ENCODE measurements at regions not wholly inside any gene's neighbourhood (a gene's known extent, or its start where the extent isn't known, plus 50 kb on each side); places are given as distances from the start of the nearest gene placed in this dataset.

DNA sequence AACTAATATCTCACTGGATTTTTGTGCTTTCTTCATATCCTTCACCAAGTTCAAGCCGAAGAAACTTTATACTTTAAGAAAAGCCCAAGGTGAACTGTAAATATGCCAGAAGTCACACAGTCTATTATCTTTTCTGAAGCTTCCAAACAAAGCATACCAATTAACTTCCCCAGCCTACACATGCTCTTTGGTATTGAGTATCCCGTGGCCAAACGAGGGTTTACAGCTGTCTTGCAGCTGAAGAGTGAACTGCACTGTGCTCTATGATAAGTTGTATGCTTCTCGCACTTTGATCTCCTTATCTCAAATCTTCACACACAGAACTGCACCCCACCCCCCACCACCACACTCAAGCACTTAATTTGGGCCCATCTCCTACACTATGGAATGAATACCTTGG, 215.6 kb upstream of the VEPH1 start:
- DNase-seq (ENCODE audit: low read depth in 2 of 2): no peak

DNA sequence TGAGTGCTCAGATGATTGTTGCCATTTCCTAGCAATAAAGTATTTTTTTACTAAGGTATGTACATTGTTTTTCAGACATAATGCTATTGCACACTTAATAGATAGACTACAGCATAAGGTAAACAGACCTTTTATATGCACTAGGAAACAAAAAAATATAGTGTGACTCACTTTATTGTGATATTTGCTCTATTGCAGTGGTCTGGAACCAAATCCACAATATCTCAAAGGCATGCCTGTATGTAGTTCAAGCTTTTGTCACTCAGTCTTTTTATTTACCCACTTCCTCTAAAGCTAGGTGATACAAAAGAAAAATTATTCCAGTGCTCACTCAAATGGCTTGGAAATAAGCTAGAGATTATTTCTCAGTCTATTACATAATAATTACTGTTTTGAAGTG, 209.9 kb upstream of the VEPH1 start:
- no peak for DNase-seq (ENCODE audit: low read depth in 2 of 2)

DNA sequence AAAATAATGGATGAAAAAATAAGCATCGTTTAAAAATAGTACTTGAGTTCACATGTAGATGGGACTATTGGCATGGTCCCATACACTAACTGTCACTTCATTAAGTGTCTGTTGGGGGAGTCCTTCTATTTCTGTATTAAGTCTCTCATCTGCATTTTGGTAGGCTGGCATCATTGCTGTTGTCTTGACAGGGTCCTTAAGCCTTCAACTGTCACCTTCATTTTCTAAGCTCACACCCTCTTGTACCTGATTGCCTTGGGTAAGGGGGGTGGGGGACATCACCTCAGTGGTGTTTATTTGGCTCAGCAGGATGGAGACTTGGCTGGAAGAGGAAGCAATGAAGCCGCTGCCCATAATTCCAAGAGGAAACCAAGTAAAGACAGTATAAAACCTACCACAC, 202.0 kb upstream of the VEPH1 start:
- DNase-seq (ENCODE audit: low read depth in 2 of 2): no peak

DNA sequence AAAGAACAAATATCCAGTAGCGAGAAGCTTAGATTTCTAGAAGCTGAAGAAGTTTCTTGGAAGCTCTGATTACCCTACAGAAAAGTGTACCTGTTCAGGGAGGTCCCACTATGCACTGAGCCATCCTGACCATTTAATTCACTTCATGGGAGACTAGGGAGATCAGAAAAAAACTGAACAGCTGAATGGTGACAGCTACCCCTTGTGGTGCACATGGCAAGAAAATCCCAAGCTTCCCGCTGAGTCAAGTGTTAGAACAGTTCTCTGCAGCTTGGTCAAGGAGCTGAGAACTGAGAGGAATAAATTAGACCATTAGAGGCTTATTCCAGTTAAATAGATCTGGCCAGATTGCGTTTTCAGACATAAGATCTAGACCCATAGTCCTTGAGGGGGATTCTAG, 197.2 kb upstream of the VEPH1 start:
- no peak for DNase-seq (ENCODE audit: low read depth in 2 of 2)

DNA sequence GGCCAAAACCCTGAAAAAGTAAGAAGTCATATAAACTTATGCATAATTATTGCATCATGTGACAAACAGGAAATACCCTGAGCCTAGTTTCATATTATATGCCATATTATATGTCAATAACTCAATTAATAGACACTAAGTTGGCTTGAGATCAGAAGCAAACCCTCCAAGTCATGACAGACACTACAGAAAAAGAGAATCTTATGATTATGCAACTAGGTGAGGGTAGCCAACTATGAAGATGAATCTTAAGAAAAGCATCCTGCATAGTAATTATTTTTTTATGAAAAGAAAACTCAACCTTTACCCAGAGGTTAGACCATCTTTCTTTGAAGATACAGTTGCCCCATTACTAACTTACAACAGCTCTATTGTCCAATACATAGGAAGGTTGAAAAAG, 192.4 kb upstream of the VEPH1 start:
- DNase-seq (ENCODE audit: low read depth in 2 of 2): no peak

DNA sequence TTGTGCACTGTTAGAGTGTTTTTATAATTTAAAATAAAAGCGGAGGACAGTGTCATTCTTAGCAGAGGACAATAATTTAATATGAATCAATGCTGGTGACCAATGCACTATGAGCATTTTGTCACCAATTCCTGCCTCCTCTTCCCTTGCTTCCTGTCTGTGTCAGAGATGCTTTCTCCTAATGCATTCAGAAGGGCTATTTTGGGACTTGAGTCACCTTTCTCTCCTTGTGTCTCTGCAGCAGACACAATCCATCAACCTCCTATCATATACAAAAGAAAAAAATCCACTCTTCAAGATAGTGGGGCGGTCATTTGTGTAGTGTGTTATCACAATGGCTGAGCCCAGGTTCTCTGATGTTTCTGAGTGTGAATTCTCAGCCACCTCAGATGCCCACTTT, 191.9 kb upstream of the VEPH1 start:
- DNase-seq (ENCODE audit: low read depth in 2 of 2): no peak

DNA sequence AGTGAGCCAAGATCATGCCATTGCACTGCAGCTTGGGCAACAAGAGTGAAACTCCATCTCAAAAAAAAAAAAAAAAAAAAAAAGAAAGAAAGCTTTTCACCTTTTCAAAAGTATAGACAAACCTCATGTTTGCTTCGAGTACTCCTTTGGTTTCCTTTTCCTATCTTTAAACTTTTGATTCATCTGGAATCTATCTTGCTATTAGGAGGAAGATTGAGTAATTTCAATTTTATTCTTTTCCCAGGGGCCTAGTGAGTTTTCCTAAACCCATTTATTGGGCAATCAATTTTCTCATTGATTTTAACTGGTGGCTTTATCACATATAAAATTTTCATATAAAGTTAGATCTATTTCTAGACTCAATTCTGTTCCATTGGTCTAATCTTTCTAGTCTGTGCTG, 190.5 kb upstream of the VEPH1 start:
- DNase-seq (ENCODE audit: low read depth in 2 of 2): no peak

DNA sequence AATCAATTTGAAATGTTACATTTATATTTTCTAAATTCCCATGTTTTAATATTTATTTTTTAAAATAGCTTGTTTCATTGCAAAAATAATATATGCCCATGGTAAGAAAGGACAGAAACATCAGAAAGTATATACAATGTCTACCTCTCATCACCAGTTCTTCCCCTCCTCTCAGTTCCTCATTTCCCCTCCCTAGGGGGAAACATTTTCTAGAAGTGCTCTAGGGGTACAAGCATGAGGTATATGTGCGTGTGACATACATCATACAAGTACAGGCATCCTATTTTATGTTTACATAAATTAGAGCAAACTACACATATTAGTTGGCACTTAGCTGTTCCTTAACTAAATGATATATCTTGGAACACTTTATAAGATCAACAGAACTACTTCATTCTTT, 189.3 kb upstream of the VEPH1 start:
- no peak for DNase-seq (ENCODE audit: low read depth in 2 of 2)

DNA sequence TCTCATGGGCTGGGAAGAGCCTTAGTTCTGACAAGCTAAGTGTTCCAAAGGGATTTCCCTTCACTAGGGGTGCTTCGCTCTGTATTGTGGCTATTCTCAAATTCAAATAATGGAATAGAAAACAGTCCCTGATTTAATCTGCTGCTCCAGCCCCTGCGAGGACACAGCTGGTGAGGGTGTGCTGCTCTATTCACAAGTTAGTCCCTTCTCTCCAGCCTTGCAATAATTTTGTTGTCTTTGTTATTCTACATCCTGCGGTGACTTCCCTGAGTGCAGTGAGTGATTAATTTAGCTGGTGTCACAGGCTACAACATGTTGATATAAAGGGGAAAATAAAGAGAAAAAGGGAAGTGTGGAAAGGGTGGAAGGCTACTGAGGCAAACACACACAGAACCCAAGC, 180.5 kb upstream of the VEPH1 start:
- no peak for DNase-seq (ENCODE audit: low read depth in 2 of 2)

DNA sequence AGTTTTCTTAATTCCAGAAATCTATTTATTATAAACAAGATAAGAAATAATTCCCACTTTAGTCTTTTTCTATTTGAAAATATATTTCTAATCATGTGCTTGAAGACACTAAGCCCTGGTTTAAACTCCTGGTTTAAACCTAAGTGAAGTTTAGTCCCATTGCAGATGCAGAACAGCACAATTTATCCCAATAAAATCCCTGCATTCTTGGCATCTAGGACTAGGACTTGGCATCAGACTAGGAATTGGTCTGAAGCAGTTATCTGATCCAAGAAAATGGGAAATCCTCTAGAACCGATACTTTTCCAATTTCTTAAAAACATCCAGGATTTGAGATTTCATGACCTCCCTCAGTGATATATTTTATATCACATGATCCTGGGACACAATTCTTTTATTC, 168.8 kb upstream of the VEPH1 start:
- no peak for DNase-seq (ENCODE audit: low read depth in 2 of 2)

DNA sequence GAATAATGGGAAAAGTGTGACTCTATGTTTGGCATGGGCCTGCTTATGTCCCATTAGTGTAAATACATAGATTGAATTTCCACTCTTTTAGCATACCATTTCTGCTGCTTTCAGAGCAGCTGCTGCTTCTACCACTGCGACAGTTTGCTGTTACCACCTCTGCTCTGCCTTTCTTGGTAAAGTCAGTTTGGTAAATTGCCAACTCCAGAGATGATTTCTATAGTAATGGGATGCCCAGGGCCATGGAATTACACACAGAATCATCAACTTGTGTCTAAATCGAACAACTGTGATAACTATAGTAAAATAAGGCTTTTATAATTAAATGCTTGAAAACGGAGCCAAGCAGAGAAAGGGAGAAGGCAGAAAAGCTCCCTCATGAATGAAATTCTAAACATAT, 168.4 kb upstream of the VEPH1 start:
- no peak for DNase-seq (ENCODE audit: low read depth in 2 of 2)

DNA sequence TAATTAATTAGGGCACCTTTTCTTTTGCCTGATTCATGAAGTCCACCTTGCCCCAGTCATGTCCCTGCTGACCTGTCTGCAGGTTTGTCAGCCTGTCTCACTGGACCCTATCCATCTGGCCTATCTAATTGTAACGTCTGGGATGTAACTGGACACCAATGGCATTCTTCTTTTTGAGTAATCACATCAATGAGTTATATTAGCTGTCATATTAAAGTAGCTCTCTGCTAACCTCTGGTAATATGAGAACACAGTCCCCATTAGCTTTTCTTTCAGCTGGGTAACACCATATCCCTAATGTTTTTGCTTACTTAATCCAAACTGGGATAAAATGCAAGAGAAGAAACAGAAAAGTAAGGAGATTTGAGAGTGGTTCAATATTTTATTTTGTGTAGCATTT, 166.2 kb upstream of the VEPH1 start:
- no peak for DNase-seq (ENCODE audit: low read depth in 2 of 2)

DNA sequence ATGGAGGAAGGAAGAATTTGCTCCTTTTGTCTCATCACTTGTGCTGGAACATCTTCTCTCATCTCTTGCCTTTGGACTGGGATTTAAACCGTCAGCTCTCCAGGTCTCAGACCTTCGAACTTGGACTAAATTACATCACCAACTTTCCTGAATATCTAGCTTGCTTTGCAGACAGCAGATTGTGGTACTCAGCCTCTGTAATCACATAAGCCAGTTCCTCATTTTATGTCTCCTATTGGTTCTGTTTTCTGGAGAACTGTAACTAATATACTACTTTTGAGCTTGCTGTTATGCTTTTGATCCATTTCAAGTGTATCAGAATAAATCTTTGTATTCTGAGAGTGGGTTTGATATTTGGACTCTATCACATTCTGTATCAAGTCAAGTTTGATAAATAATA, 164.3 kb upstream of the VEPH1 start:
- no peak for DNase-seq (ENCODE audit: low read depth in 2 of 2)

DNA sequence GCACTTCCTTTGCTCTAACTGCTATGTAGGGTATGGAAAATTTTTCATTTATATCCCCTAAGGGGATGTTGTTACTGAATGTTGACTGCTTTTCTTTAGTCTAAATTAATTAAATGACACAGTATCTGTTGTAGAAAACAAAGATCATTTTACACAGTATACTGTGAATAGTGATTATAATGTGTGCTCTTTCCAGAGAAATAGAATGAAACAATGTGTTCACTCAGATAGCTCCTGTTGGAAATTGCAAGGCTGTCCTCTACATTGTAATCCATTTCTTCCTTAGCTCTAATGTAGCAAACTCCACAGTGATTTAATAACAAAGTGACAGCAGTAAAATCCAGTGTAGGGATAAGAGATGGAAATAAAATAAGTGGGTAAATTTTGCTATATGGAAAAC, 159.0 kb upstream of the VEPH1 start:
- DNase-seq (ENCODE audit: low read depth in 2 of 2): no peak

DNA sequence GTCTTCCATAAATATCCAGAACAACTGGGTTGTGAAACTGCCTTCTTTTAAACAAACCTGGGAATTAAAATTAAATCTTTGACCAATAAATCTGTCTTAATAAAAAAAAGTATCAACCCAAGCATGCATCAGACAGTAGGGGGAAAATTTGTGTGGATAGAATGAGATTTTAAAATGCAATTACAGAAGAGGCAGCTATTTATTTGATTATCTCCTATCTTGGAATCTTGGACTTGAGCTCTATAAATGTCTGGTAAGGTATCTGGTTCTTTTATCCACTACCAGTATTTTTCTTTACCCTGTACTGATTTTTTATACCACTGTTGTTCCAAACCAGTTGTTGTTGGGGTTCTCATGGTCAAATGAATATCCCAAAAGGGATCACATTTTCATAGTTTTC, 157.6 kb upstream of the VEPH1 start:
- DNase-seq (ENCODE audit: low read depth in 2 of 2): no peak

DNA sequence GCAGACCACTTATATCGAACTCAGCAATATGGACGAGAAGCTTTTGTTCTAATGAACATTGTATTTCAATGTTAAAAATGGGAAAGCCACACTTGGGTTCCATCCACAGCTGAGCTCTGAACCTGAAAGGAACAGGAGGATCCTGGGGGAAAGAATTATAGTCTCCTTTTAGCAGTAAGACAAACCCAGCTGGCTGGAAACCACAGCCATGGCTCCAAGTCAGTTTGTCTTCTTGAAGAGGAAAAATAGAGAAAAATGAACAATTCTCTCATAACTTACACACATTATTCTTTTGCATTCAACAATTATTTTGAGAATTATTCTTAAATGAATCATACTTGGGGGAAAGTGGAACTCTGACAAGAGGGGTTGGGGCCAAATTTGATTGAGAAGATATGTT, 149.2 kb upstream of the VEPH1 start:
- DNase-seq (ENCODE audit: low read depth in 2 of 2): no peak

DNA sequence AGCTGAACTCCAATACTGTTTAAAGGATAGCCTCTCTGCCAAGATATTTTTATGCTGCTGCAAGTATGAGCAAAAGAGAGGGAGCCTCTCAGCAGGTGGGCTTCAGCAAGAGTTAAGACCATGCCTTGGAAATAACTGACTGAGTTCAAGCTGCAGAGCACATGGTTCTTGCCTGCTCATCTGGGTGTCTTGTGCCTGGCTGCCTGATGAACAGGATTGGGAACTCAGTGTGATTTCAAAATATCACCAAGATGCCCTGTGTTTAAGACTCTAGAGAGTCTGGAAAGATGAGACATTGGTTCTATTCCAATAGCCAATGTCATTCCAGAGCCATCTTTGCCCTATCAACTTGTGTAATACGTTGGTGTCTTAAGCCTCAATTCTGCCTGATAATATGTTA, 147.5 kb upstream of the VEPH1 start:
- no peak for DNase-seq (ENCODE audit: low read depth in 2 of 2)

DNA sequence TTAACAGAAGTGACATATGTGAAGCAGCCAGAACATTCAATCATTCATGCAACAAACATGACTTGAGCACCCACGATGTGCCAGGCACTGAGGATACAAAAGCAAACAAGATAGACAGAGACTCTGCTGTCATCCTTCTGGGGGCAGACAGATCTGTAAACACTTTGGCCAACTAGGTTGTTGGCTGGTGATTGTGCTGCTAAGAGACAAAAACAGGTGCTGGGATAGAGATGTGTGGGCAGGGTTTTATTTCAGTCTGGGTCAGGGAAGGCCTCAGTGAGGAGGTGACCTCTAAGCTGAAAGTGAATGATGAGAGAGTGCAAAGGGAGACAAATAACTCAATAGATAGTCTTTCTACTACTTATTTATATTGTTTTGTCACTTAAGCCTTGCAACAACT, 147.0 kb upstream of the VEPH1 start:
- no peak for DNase-seq (ENCODE audit: low read depth in 2 of 2)

DNA sequence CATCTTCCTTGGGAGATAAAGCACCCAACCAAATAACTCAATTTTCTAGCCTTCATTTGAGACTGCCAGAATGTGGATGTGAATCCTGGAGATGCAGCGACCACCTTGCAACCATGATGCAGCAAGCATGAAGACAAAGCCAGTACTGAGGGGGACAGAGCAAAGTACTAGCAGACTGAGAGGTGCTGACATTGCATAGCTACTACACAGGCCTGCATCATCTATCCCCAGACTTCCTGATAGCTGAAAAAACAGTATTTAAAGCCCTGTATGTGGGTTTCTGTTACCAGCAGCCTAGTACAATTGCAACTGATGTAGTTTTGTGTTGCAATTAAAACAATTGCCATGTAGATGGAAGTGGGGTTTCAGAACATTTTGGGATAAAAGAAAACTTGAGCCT, 146.3 kb upstream of the VEPH1 start:
- DNase-seq (ENCODE audit: low read depth in 2 of 2): no peak

DNA sequence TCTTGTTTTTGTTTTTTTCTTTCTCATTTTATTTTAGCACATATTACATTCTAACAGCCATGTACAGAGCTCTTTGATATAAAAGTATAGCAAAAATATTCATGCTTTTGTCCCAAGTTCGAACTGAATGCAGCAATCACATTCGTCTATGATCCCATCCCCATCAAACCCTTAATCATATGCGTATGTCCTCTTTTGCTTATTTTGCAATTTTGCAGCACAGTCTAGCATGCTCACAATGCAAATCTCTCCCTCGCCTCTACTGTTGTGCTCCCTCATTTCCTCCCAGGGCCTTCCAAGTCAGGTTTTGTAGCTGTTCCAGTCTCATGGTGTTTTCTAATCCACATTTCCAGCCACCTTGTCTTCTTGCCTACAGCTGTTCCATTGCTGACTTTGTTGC, 144.6 kb upstream of the VEPH1 start:
- DNase-seq (ENCODE audit: low read depth in 2 of 2): no peak

DNA sequence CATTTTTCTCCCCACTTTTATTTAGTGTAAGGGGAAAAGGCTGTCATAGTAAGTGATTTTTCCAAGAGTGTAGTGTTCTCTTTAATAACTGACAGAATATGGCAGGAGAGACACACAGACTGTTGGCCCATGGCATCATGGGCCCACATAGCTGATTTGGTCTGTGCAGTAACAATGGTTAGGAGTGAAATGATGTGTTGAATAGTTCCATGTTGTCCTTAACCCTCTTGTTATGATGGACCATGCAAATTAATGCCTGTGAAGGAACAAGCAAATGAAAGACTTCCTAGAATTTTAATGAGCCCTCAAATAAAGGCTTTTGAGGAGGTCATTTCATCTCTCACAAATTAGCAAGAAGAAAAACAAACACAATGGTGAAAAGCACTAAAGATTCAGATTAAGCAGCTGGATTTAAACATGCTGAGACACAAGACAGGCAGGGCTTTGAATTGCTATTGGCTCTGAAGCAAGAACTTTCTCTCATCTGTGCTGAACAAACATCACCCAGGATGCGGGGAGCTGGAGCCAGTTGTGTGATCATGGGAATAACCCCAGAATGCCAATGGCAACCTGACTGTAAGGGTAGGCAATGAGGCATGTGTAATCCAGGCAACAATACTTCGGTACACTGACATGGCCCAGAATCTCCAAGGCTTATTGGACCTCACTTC, 136.7 kb upstream of the VEPH1 start:
- DNase-seq (ENCODE audit: low read depth in 2 of 2): no peak

DNA sequence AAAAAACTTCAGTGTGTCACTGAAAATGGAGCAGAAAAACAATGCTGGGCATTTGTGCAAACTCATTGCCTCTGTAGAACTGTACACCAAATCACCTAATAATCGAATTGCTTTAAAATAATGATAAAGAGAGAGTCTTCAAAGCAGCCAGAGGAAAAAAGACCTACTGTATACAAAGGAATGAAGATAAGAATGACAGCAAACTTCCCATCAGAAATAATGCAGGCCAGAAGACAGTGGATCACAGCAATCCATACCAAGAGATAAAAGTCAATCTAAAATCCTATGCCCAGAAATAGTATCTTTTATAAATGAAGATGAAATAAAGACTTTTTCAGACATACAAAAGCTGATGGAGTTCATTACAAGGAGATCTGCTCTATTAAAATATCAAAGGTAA, 134.7 kb upstream of the VEPH1 start:
- no peak for DNase-seq (ENCODE audit: low read depth in 2 of 2)

DNA sequence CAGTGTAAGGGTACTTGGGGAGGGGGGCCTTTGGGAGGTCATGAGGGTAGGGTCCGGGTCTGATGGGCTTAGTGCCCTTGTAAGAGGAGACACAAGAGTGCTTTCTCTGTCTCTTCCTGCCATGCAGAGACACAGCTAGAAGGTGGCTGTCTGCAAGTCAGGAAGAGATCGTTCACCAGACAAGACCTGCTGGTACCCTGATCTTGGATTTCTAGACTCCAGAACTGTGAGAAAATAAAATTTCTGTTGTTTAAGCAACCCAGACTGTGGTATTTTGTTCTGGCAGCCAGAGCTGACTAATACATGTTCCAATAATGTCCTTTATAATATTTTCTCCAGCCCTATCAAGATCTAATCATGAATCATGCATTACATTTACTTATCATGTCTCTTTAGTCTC, 130.0 kb upstream of the VEPH1 start:
- no peak for DNase-seq (ENCODE audit: low read depth in 2 of 2)

DNA sequence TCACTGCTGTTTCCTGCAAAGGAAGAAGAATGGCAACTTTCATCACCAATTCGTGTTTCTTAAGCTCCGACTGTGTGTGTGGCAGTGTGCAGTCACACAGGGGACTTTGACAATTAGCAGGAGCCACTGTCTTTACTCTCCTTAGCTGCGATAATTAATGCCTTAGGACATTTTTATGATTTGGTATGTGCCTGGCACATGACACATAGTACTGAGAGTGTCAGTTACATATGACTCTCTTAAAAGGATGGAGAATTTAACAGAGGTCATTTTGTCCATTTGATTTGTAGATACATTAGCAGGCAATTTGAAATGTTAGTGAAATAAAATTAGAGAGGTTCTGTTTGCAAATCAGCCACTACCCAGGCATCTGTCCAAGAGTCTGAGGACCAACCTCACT, 128.9 kb upstream of the VEPH1 start:
- no peak for DNase-seq (ENCODE audit: low read depth in 2 of 2)

DNA sequence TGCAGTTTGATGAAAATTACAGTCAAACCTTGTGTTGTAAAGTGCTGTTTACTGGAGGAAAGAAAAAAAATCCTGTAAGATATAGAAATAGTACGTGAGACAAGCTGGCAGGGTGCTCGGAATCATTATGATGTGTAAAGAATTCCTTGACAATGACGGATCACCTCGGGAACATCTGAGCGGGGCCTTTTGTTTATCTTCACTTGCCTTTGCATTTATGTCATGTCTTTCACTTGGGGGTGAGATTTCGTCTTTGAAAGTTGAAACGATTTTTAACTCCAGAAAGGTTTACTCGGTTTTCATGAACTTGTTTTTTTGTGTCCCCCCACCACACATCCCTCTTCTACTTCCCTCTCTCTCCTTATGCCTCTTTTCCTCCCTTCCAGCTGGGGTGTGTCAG, 128.3 kb upstream of the VEPH1 start:
- DNase-seq (ENCODE audit: low read depth in 2 of 2): no peak

Measured in stimulated activated CD4-positive, alpha-beta T cell treated with anti-CD3 and anti-CD28 coated beads, Interleukin-15, amount 100 ng/mL, for 48 hours (primary cell).